ENCODE measurements at regions not wholly inside any gene's neighbourhood (a gene's known extent, or its start where the extent isn't known, plus 50 kb on each side); places are given as distances from the start of the nearest gene placed in this dataset.

DNA sequence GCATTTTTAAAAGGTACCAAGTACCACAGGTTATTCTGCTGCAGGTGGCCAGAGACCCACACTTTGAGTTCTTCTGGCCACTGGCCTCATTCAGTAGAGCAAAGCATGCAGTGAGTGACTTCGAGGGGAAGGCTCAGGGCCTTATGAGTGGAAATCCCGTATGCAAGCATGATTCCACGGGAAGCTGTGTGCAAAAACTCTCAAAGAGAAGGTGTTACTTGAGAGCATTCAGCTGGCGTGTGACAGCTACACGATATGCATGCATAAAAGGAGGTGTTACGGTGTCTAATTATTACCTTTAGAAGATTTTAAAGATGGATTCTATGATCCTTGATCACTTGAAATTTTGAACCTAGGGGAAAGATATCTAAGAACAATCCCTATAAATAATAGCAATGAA lies 160.3 kb downstream of the ENC1 start:
- Histone ChIP-seq H4K20me1 (replicated peaks in 1 of 2; ENCODE audit: control insufficient read depth in 1 of 2, insufficient read depth in 2 of 2, low read length in 2 of 2) (no peaks in the 10 kb centered on the region), H3K56ac (replicated peaks; ENCODE audit: insufficient read length, low read depth, low read length) (no peak overlapping the region), H3K4me3 (ENCODE audit: extremely low read depth in 1 of 4, insufficient read depth in 2 of 4, low read depth in 3 of 4, low read length in 4 of 4) (no peak overlapping the region), H2AK5ac (ENCODE audit: low read depth, low read length) (peak overlapping the region; percentile 59; the same call in 1 of the 2 replicates), H3K23ac (ENCODE audit: insufficient read length) (no peak overlapping the region), H3K36me3 (ENCODE audit: control insufficient read depth in 2 of 4, insufficient read depth in 4 of 4, low read length in 3 of 4) (no peaks in the 10 kb centered on the region), H3K4ac (replicated peaks; ENCODE audit: insufficient read length, low read depth, low read length) (no peak overlapping the region), H3K23me2 (ENCODE audit: low read depth, low read length) (no peaks in the 10 kb centered on the region), H4K5ac (ENCODE audit: insufficient read length, low read depth, low read length) (no peak overlapping the region), H2BK120ac (replicated peaks; ENCODE audit: low read depth, low read length) (no peak overlapping the region), H3K9me3 (ENCODE audit: insufficient read depth in 2 of 2, low read depth in 1 of 2, low read length in 1 of 2) (no peaks in the 10 kb centered on the region), H3K79me2 (ENCODE audit: control insufficient read depth in 1 of 2, insufficient read depth in 2 of 2, low read length in 2 of 2) (no peaks in the 10 kb centered on the region), H2BK5ac (ENCODE audit: low read depth, low read length) (no peak overlapping the region), H4K91ac (replicated peaks; ENCODE audit: insufficient read length, low read length) (no peak overlapping the region), H3K4me1 (replicated peaks in 1 of 4; ENCODE audit: control insufficient read depth in 3 of 4, insufficient read depth in 4 of 4, low read length in 3 of 4) (peaks cover 3 to 15% (median 7%) of the 10 kb centered on the region in 4 experiments; a peak in 4 of 7 replicates), H2AFZ (ENCODE audit: low read length) (no peak overlapping the region), H3K14ac (ENCODE audit: insufficient read length) (no peak overlapping the region), H3K9ac (replicated peaks in 1 of 4; ENCODE audit: extremely low read depth in 1 of 4, low read depth in 3 of 4, low read length in 3 of 4) (no peak overlapping the region), H2BK20ac (ENCODE audit: low read length) (no peak overlapping the region), H2BK15ac (ENCODE audit: low read length) (no peak overlapping the region), H2BK12ac (ENCODE audit: low read depth, low read length) (no peak overlapping the region), H3K27me3 (replicated peaks in 1 of 4; ENCODE audit: control insufficient read depth in 3 of 4, extremely low read depth in 1 of 4, insufficient read depth in 3 of 4, low read length in 3 of 4) (no peaks in the 10 kb centered on the region), H3K79me1 (ENCODE audit: low read depth, low read length) (no peaks in the 10 kb centered on the region), H4K8ac (ENCODE audit: extremely low read depth, insufficient read depth, low read length) (no peak overlapping the region), H3K18ac (ENCODE audit: extremely low read depth, low read length) (no peak overlapping the region), H3K27ac (ENCODE audit: low read depth, low read length) (no peak overlapping the region), H3K4me2 (ENCODE audit: insufficient read depth in 1 of 2, low read depth in 2 of 2, low read length in 2 of 2) (no peak overlapping the region)
- 91% methylated on average over 6 of the region's 6 CpGs; no CpG with 5 or more reads in 1 of the 2 experiments for WGBS, 2 experiments (ENCODE audit: extremely low coverage in 1 of 2, insufficient coverage in 1 of 2, insufficient read length in 1 of 2, insufficient replicate concordance in 2 of 2, low coverage in 1 of 2, low lambda C conversion rate in 2 of 2, missing lambda C conversion rate in 1 of 2)
- POLR2A ChIA-PET (ENCODE audit: partially characterized antibody): no interaction called here
- FAIRE-seq (no peak), DNase-seq (ENCODE audit: low read depth in 1 of 2, low spot score in 2 of 2) (no peak)
- CTCF ChIA-PET (ENCODE audit: partially characterized antibody): interaction anchor here (1.4 to 1.5 kb wide), 2 partner anchors 126 to 427 kb away, joined by 3 to 4 read pairs; no protein-coding TSS in a partner anchor
- TF ChIP-seq CBX8 (IDR thresholded peaks at IDR 0.05; ENCODE audit: borderline replicate concordance, low read depth, low read length) (no peak), EP300 (IDR thresholded peaks at IDR 0.05; ENCODE audit: borderline replicate concordance in 1 of 2, low read depth in 2 of 2, low read length in 2 of 2) (no peak), CHD2 (IDR thresholded peaks at IDR 0.05; ENCODE audit: low read length) (no peak), EZH2 (IDR thresholded peaks at IDR 0.05; ENCODE audit: low read depth, low read length, severe bottlenecking) (no peak), KDM4A (IDR thresholded peaks at IDR 0.05; ENCODE audit: low read depth, low read length, severe bottlenecking) (no peak), POLR2A (IDR thresholded peaks at IDR 0.05; ENCODE audit: control extremely low read depth in 1 of 2, low read depth in 2 of 2, low read length in 2 of 2) (no peak), BRCA1 (IDR thresholded peaks at IDR 0.05; ENCODE audit: low read depth, low read length) (no peak), TBP (IDR thresholded peaks at IDR 0.05; ENCODE audit: low read depth, low read length) (no peak)
- TF ChIP-seq, protein P1, sequence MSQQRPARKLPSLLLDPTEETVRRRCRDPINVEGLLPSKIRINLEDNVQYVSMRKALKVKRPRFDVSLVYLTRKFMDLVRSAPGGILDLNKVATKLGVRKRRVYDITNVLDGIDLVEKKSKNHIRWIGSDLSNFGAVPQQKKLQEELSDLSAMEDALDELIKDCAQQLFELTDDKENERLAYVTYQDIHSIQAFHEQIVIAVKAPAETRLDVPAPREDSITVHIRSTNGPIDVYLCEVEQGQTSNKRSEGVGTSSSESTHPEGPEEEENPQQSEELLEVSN (IDR thresholded peaks at IDR 0.05): no peak
- TF ChIP-seq, protein P2, sequence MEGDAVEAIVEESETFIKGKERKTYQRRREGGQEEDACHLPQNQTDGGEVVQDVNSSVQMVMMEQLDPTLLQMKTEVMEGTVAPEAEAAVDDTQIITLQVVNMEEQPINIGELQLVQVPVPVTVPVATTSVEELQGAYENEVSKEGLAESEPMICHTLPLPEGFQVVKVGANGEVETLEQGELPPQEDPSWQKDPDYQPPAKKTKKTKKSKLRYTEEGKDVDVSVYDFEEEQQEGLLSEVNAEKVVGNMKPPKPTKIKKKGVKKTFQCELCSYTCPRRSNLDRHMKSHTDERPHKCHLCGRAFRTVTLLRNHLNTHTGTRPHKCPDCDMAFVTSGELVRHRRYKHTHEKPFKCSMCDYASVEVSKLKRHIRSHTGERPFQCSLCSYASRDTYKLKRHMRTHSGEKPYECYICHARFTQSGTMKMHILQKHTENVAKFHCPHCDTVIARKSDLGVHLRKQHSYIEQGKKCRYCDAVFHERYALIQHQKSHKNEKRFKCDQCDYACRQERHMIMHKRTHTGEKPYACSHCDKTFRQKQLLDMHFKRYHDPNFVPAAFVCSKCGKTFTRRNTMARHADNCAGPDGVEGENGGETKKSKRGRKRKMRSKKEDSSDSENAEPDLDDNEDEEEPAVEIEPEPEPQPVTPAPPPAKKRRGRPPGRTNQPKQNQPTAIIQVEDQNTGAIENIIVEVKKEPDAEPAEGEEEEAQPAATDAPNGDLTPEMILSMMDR (IDR thresholded peaks at IDR 0.05; ENCODE audit: control extremely low read depth in 1 of 3, insufficient read depth in 1 of 3, low read depth in 1 of 3, low read length in 3 of 3): no peak
- TF ChIP-seq, protein P3, sequence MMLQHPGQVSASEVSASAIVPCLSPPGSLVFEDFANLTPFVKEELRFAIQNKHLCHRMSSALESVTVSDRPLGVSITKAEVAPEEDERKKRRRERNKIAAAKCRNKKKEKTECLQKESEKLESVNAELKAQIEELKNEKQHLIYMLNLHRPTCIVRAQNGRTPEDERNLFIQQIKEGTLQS (IDR thresholded peaks at IDR 0.05; ENCODE audit: insufficient read depth, low read depth, low read length): no peak
